HG03439 (cell line): ENCODE measurements at regions not wholly inside any gene's neighbourhood (a gene's known extent, or its start where the extent isn't known, plus 50 kb on each side); places are given as distances from the start of the nearest gene placed in this dataset.

Experiments used
- ATAC-seq: cut with Tn5 transposase; IDR thresholded peaks from one replicate; pipeline ENCODE4 v1.9.1; 2021; ENCODE audit warnings: mild to moderate bottlenecking, moderate library complexity; ENCODE audit not compliant: unreplicated experiment

- ATAC-seq = no peak
These were observed 120.5 kb upstream of the NCOR2 start for GRCh38 chr12:124687917-124688316.

GRCh38 chr12:124687174-124687902 lies 119.9 kb upstream of the NCOR2 start:
- ATAC-seq = no peak

- no peak for ATAC-seq
These were observed 119.2 kb upstream of the NCOR2 start for GRCh38 chr12:124686370-124687173.

DNA sequence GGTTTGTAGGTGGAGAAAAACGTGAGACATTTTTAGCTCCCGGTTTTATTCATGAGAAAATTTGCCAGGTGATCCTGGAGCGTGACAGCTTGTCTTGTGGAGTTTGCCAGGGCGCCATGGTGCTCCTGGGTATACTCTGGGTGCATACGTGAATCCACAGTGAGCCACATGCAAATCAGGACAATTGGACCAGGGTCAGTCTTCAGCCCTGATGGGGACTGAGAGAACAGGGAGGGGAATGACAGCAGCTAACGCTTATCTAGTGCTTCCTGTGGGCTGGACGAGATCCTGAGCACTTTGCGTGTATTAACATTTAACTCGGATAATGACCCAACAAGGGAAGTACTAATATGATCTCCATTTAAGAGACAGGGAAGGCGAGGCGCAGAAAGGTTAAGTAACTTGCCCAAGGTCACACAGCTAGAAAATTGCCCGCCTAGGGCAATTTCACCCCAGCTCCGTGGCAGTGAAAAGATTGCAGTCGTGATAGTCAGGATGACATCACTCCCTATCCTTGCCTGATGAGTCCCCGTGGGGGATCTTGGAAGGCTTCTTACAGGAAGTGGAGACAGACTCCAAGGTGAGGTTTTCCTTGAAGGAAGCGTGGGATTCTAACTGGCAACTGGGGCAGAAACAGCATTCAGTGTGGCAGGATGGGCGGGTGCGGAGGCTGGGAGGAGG lies 118.4 kb upstream of the NCOR2 start:
- no peak for ATAC-seq

DNA sequence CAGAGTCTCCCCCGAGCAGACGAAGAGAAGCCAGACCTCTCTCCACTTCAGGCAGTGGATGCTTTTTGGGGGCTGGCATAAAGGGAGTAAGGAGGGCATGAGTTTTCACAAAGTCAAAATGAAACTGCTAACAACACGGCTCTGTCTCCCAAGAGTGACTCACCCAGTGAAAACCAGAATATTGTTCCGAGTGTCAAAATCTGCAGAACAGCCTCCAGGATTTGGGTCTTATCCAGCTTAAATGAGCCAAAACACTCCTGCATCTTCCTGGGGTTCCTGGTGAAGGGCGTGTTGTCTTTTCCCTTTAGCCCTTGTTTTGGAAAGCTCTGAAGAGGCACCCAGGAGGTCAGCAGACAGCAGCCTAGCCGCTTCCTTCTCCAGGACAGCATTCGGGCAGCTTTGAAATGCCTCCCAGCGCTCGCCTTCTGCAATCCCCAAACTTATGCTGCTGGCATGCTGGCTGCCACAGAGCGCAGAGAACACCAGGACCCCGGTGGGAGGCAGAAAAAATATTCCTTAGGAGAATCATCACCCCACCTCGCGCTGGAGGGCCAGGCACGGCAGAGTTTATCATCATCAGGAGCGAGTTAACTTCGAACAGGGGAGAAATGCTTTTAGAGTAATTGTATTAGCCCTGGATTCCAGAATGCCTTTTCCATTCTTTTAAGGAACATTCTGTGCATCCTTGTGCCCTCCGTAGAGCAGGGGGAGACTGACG lies 117.7 kb upstream of the NCOR2 start:
- ATAC-seq = no peak

- no peak for ATAC-seq
These were observed 117.1 kb upstream of the NCOR2 start for GRCh38 chr12:124684496-124684895.

- ATAC-seq = no peak
These were observed 116.0 kb upstream of the NCOR2 start for GRCh38 chr12:124683152-124684124.

- no peak for ATAC-seq
These were observed 115.2 kb upstream of the NCOR2 start for GRCh38 chr12:124682425-124683151.

- ATAC-seq = no peak
These were observed 114.5 kb upstream of the NCOR2 start for GRCh38 chr12:124681779-124682391.

DNA sequence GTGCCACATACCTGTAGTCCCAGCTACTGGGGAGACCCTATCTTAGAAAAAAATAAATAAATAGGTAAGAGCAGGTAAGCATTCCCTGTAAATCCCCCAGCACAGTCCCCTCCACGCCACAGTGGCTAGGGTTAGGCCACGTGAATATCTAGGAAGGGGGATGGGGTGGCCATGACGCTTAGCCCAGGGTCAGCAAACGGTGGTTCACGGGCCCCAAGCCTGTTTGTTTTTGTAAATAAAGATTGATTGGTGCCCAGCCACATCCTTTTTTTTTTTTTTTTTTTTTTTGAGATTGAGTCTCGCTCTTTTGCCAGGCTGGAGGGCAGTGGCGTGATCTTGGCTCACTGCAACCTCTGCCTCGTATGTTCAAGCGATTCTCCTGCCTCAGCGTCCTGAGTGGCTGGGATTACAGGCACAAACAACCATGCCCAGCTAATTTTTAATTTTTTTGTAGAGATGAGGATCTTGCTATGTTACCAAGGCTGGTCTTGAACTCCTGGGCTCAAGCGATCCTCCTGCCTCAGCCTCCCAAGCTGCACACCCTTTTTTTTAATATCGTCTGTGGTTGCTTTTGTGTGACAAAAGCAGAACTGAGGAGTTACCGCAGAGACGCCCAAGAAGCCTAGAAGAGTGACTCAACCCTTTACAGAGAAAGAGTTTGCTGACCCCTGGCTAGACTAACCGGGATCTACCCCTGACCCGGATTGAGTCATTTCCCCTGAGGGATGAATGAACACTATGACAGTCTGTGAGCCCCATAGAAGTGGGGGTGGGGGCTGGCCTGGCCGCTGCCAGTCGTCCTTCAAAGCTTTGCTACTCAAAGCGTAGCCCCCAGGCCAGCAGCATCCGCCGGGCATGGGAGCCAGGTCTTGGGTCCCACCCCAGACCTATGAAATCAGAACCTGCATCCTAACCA lies 113.7 kb upstream of the NCOR2 start:
- ATAC-seq = no peak

DNA sequence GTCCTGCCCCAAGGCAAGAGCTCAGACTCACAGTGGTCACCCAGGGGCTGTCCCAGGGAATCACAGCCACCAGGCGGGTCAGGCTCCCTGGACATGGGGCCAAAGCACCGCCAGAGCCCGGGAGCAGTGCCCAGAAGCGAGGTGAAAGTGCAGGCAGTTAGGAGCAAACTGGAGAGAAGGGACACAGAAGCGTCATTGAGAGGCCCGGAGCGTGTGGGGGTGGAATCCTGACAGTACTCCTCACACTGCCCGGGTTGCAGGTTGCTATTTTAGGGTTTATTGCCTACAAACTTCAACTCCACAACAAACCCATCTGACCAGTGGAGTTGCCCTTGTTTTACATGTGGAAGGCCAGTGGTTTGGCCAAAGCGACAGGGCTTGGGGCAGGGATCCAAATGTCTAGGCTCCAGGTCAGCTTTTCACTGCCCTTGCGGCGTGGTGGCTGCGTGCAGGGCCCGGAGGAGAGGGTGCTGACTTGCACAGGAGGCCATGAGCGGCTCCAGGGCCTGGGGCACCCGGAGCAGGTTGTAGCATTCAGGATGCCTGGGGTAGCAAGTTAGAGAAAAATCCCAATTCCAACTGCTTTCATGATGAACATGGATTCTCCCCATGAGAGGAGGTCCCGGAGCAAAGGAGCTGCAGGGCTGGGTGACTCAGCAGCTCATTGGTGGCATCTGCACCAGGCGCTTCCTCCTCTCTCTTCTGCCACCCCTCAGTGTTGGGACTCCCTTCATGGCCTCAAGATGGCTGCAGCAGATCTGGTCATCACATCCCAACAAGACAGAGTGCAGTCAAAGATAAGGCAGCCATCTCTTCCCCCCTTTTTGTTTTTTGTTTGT lies 112.3 kb upstream of the NCOR2 start:
- ATAC-seq = no peak

DNA sequence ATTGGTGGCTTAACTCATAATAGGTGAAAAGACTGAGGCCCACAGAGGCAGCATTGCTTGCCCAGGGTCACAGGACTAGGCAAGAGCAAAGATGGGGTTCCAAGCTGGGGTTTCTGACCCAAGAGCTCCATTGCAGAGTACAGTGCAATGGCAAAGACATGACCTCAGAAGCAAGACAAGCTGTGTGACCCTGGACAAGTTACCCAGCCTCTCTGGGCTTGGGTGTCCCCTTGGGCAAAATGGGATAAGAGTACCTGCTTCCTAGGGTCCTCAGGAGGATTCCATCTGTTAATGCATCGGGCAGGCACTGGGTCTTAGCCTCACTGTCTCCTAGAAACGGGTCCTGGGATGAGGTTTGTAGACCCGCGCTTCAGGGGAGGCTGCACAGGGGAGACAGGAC lies 111.6 kb upstream of the NCOR2 start:
- no peak for ATAC-seq

GRCh38 chr12:124678421-124678893 lies 111.0 kb upstream of the NCOR2 start:
- no peak for ATAC-seq

- no peak for ATAC-seq
These were observed 110.3 kb upstream of the NCOR2 start for GRCh38 chr12:124677552-124678356.

DNA sequence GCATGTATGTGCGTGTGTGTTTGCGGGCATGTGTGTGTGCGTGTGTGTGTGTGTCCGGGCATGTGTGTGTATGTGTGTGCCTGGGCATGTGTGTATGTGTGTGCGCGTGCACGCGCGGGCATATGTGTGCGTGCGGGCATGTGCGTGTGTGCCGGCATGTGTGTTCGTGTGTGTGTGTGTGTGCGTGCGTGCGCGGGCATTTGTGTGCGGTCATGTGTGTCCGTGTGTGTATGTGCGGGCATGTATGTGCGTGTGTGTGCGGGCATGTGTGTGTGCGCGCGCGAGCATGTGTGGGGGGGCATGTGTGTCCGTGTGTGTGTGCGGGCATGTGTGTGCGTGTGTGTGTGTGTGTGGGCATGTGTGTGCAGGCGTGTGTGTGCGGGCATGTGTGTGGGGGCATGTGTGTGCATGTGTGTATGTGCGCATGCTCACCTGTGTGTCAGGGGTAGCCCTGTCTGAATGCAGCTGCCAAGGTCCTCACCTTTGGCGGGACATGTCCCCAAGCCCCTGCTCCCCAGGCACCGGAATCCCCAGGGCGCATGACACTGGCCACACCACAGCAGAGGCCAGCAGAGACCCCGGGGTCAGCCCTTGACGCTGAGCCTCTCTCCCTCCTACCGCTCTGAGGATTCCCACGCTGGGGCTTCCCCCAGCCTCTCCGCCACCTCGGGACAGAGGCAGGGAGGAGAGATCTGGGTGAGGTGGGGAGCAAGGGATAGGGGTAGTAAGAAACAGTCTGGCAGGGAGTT lies 109.5 kb upstream of the NCOR2 start:
- no peak for ATAC-seq
